NCI-H187 treated with DMSO at 0.1 percent for 48 hours (cell line): ENCODE measurements at regions not wholly inside any gene's neighbourhood (a gene's known extent, or its start where the extent isn't known, plus 50 kb on each side); places are given as distances from the start of the nearest gene placed in this dataset.

ENCODE experiments used
- DNase-seq: peaks from one replicate; lab custom pipeline; 2025; lab: John Stamatoyannopoulos, UW

GRCh38 chr11:64501500-64502427, 54.0 kb upstream of the SLC22A11 start:
- no peak for DNase-seq

DNA sequence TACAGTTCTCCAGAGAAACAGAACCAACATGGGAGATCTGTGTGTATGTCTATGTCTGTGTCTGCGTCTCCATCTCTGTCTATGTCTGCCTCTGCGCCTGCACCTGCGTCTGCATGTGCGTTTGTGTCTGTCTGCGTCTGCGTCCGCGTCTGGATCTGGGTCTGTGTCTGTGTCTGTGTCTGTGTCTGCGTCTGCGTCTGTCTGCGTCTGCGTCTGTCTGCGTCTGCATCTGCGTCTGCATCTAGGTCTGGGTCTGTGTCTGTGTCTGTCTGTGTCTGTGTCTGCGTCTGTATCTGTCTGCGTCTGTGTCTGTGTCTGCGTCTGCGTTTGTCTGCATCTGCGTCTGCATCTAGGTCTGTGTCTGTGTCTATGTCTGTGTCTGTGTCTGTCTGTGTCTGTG, 53.1 kb upstream of the SLC22A11 start:
- DNase-seq: no peak

DNA sequence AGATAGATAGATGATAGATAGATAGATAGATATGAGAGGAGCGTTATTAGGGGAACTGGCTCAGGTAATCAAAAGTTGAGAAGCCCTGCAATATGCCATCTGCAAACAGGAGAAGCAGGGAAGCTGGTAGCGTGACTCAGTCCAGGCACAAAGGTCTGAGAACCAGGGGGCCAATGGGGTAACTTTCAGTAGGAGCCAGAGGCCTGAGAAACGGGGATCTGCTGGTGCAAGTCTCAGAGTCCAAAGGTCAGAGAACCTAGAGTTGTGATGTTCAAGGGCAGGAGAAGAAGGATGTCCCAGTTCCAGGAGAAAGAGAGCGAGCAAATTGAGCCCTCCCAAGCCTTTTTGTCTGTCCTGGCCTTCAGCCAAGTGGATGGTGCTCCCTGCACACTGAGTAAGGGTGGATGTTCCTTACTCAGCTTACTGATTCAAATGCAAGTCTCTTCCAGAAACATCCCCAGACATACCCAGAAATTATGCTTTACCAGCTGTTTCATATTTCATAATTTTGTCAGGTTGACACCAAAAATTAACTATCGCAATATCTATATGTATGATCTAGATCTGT, 52.5 kb upstream of the SLC22A11 start:
- no peak for DNase-seq

- no peak for DNase-seq
Observed at GRCh38 chr11:64504999-64505398, 50.7 kb upstream of the SLC22A11 start.
